GM18907 (cell line): ENCODE measurements at regions not wholly inside any gene's neighbourhood (a gene's known extent, or its start where the extent isn't known, plus 50 kb on each side); places are given as distances from the start of the nearest gene placed in this dataset.
"Not testable (repeated sequence)": the region's sequence is repeated elsewhere in the genome, so short reads cannot be mapped to it uniquely, and the experiment has no call there.

Experiments used
- ATAC-seq: cut with Tn5 transposase; IDR thresholded peaks from one replicate; pipeline ENCODE4 v1.9.1; 2021; ENCODE audit warnings: mild to moderate bottlenecking, moderate library complexity; ENCODE audit not compliant: unreplicated experiment

GRCh38 chr4:81789741-81790399 lies 318.2 kb upstream of the RASGEF1B start:
- no peak for ATAC-seq

GRCh38 chr4:81789158-81789557 lies 317.5 kb upstream of the RASGEF1B start:
- no peak for ATAC-seq

GRCh38 chr4:81786766-81787165 lies 315.1 kb upstream of the RASGEF1B start:
- ATAC-seq: no peak

- no peak for ATAC-seq
Observed at GRCh38 chr4:81786063-81786763, 314.5 kb upstream of the RASGEF1B start.

- no peak for ATAC-seq
Observed at GRCh38 chr4:81785338-81785737, 313.6 kb upstream of the RASGEF1B start.

GRCh38 chr4:81783558-81783957 lies 311.9 kb upstream of the RASGEF1B start:
- no peak for ATAC-seq

- ATAC-seq: no peak
Observed at GRCh38 chr4:81781799-81782198, 310.1 kb upstream of the RASGEF1B start.

- not testable (repeated sequence) for ATAC-seq
Observed at GRCh38 chr4:81777718-81778117, 306.0 kb upstream of the RASGEF1B start.

GRCh38 chr4:81776794-81777193 lies 305.1 kb upstream of the RASGEF1B start:
- no peak for ATAC-seq

GRCh38 chr4:81773557-81773956 lies 301.9 kb upstream of the RASGEF1B start:
- ATAC-seq: no peak

- ATAC-seq: no peak
Observed at GRCh38 chr4:81771721-81772120, 300.0 kb upstream of the RASGEF1B start.

- ATAC-seq: no peak
Observed at GRCh38 chr4:81769244-81769643, 297.5 kb upstream of the RASGEF1B start.

GRCh38 chr4:81758574-81759264 lies 287.0 kb upstream of the RASGEF1B start:
- peak; percentile 39 for ATAC-seq

- no peak for ATAC-seq
Observed at GRCh38 chr4:81757691-81758090, 286.0 kb upstream of the RASGEF1B start.

GRCh38 chr4:81756973-81757372 lies 285.3 kb upstream of the RASGEF1B start:
- peak; percentile 94 for ATAC-seq

- ATAC-seq: no peak
Observed at GRCh38 chr4:81756042-81756441, 284.3 kb upstream of the RASGEF1B start.

GRCh38 chr4:81754169-81754568 lies 282.5 kb upstream of the RASGEF1B start:
- ATAC-seq: no peak

GRCh38 chr4:81751531-81752289 lies 280.0 kb upstream of the RASGEF1B start:
- no peak for ATAC-seq

GRCh38 chr4:81747242-81747930 lies 275.7 kb upstream of the RASGEF1B start:
- ATAC-seq: no peak

GRCh38 chr4:81746773-81747172 lies 275.1 kb upstream of the RASGEF1B start:
- ATAC-seq: no peak

GRCh38 chr4:81746071-81746470 lies 274.4 kb upstream of the RASGEF1B start:
- ATAC-seq: no peak
